WTC11 (cell line): ENCODE measurements at regions not wholly inside any gene's neighbourhood (a gene's known extent, or its start where the extent isn't known, plus 50 kb on each side); places are given as distances from the start of the nearest gene placed in this dataset.

Source experiments
- CTCF ChIP-seq: fragments of 200-600 bp; IDR thresholded peaks from 2 replicates; pipeline ENCODE4 v1.8.0; 2022; ENCODE audit warnings: antibody characterized with exemption
- JUN ChIP-seq: sonication (generic); formaldehyde crosslinking; IDR thresholded peaks from 2 replicates; pipeline ENCODE4 v1.8.0; 2023; ENCODE audit warnings: mild to moderate bottlenecking, missing genetic modification reagents
- ZNF416 ChIP-seq: fragments of 250-450 bp; sonication (Bioruptor Pico); IDR thresholded peaks from 2 replicates; pipeline ENCODE4 v1.9.0; 2021; ENCODE audit warnings: mild to moderate bottlenecking, inconsistent platforms

DNA sequence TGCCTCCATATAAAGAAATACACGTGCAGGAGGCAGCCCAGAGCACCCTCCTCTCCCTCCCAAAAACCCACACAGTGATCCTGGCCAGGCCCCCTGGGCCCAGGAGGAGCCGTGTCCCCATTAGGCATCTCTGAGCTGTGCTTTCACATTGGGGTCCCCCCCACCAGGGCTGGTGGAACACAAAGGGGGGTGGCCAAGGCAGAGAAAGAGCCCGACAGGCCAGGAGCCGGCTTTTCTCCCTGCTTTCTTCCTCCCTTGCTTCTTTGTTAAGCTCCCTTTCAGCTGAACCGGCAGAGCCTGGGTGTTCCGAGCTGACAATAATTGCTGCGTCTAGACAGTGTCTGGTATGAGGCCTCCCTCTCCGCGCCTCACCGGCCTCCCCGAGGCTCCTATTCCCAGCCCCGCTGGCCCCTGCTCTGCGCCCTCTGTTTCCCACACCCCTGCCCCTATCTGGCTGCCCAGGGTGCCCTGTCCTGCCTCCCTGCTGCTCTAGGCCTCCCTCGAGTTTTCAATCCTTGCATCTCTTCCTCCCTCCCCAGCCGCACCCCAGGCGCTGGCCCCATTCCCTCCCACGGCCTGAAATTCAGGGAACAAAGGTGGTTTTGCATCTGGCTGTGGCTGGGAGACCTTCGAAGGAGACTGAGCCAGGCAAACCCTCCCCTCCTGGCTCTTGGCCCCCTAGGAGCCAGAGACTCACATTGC lies 120.6 kb downstream of the C9orf50 start:
- TF ChIP-seq CTCF = no peak
- no peak for TF ChIP-seq ZNF416 (CRISPR knock-in tag)
- TF ChIP-seq JUN (CRISPR knock-in tag) = no peak
